ENCODE measurements at regions not wholly inside any gene's neighbourhood (a gene's known extent, or its start where the extent isn't known, plus 50 kb on each side); places are given as distances from the start of the nearest gene placed in this dataset.

- peak in 1 of 3 donors; percentile 2 for DNase-seq (ENCODE audit: low read depth in 2 of 3, low spot score in 2 of 3)
These were observed 53.9 kb upstream of the KIAA1210 start for GRCh38 chrX:119181491-119181890.

- no peak for DNase-seq (ENCODE audit: low read depth in 2 of 3, low spot score in 2 of 3)
These were observed 49.9 kb upstream of the PGRMC1 start for GRCh38 chrX:119186194-119186593.

All from hematopoietic multipotent progenitor cell (in vitro differentiated cells).